OCI-LY3 (cell line): ENCODE measurements at regions not wholly inside any gene's neighbourhood (a gene's known extent, or its start where the extent isn't known, plus 50 kb on each side); places are given as distances from the start of the nearest gene placed in this dataset.

ENCODE experiments used
- H2AFZ ChIP-seq: fragments of 200-600, 300-600 bp; shearing (Covaris generic); 2 replicates; pipeline ENCODE4 v1.6.0; 2014; ENCODE audit warnings: antibody characterized with exemption, low read depth, low read length
- H3K27ac ChIP-seq: fragments of 200-600, 300-600 bp; sonication (generic); 2 replicates; pipeline ENCODE4 v1.5.1; 2014; ENCODE audit warnings: mild to moderate bottlenecking, low read length, moderate library complexity, mixed read lengths
- H3K27me3 ChIP-seq: fragments of 200-600, 300-600 bp; sonication (generic); 2 replicates; pipeline ENCODE4 v1.6.1; 2014; ENCODE audit warnings: low read depth, low read length, mixed read lengths
- H3K36me3 ChIP-seq: fragments of 200-600, 300-600 bp; sonication (generic); replicated peaks from 2 replicates; pipeline ENCODE3; 2014; ENCODE audit warnings: low read depth, low read length, mixed read lengths
- H3K4me1 ChIP-seq: fragments of 300-600, 200-600 bp; sonication (generic); 2 replicates; pipeline ENCODE4 v1.6.1; 2014; ENCODE audit warnings: low read length, mixed read lengths
- H3K4me2 ChIP-seq: fragments of 200-600, 300-600 bp; sonication (generic); 2 replicates; pipeline ENCODE4 v1.6.1; 2014; ENCODE audit warnings: low read length, mixed read lengths
- H3K4me3 ChIP-seq: fragments of 300-600, 200-600 bp; sonication (generic); 2 replicates; pipeline ENCODE4 v1.5.1; 2014; ENCODE audit warnings: antibody characterized with exemption, mild to moderate bottlenecking, low read length, moderate library complexity
- H3K79me2 ChIP-seq: fragments of 300-600, 200-600 bp; shearing (Covaris generic); 2 replicates; pipeline ENCODE4 v1.6.1; 2014; ENCODE audit warnings: mild to moderate bottlenecking, low read length, mixed read lengths
- H3K9ac ChIP-seq: fragments of 300-600, 200-600 bp; shearing (Covaris generic); 2 replicates; pipeline ENCODE4 v1.6.0; 2014; ENCODE audit warnings: mild to moderate bottlenecking, low read length, moderate library complexity
- H3K9me3 ChIP-seq: fragments of 200-600, 300-600 bp; shearing (Covaris generic); 2 replicates; pipeline ENCODE4 v1.6.1; 2014; ENCODE audit warnings: low read length, mixed read lengths; ENCODE audit not compliant: insufficient read depth
- H4K20me1 ChIP-seq: fragments of 200-600, 300-600 bp; sonication (generic); 2 replicates; pipeline ENCODE4 v1.6.1; 2016; ENCODE audit warnings: low read length, mixed read lengths; ENCODE audit not compliant: insufficient read depth
- CTCF ChIP-seq: fragments of 200-600, 300-600 bp; sonication (generic); IDR thresholded peaks from 2 replicates; pipeline ENCODE4 v1.5.1; 2014; ENCODE audit warnings: antibody characterized with exemption, low read length, low read depth
- EZH2phosphoT487 ChIP-seq: fragments of 200-600 bp; shearing (Covaris generic); IDR thresholded peaks from 2 replicates; pipeline ENCODE4 v1.6.1; 2018; ENCODE audit warnings: antibody characterized with exemption, mixed run types, low read depth

- TF ChIP-seq EZH2phosphoT487 = no peak
- no peak for TF ChIP-seq CTCF
- Histone ChIP-seq H3K4me1 (0 out of 2 replicates have a peak, but pooled peaks cover 3% of the 10 kb centered on the region), H3K79me2 (no peaks in the 10 kb centered on the region), H3K27me3 (no peaks in the 10 kb centered on the region), H3K27ac (no peak overlapping the region), H3K36me3 (no peaks in the 10 kb centered on the region), H3K9ac (no peak overlapping the region), H2AFZ (no peak overlapping the region), H3K4me3 (no peak overlapping the region), H4K20me1 (no peaks in the 10 kb centered on the region), H3K4me2 (no peak overlapping the region), H3K9me3 (no peaks in the 10 kb centered on the region)
Measured at GRCh38 chr21:18776936-18777335, 373.4 kb upstream of the TMPRSS15 start.

GRCh38 chr21:18782721-18783120, 379.1 kb upstream of the TMPRSS15 start:
- H2AFZ ChIP-seq = no peak overlapping the region
- no peaks in the 10 kb centered on the region for H3K79me2 ChIP-seq
- H3K27me3 ChIP-seq = no peaks in the 10 kb centered on the region
- H3K9me3 ChIP-seq = no peaks in the 10 kb centered on the region
- H3K9ac ChIP-seq = no peak overlapping the region
- no peak overlapping the region for H3K4me3 ChIP-seq
- H3K36me3 ChIP-seq = no peaks in the 10 kb centered on the region
- no peak for TF ChIP-seq EZH2phosphoT487
- no peak for TF ChIP-seq CTCF
- no peaks in the 10 kb centered on the region for H3K4me1 ChIP-seq
- no peak overlapping the region for H3K4me2 ChIP-seq
- no peaks in the 10 kb centered on the region for H4K20me1 ChIP-seq
- no peak overlapping the region for H3K27ac ChIP-seq

- H3K9me3 ChIP-seq = no peaks in the 10 kb centered on the region
Measured at GRCh38 chr21:18801468-18801867, 397.9 kb upstream of the TMPRSS15 start.

GRCh38 chr21:18803624-18804023, 400.0 kb upstream of the TMPRSS15 start:
- Histone ChIP-seq H2AFZ (no peak overlapping the region), H3K79me2 (no peaks in the 10 kb centered on the region), H4K20me1 (no peaks in the 10 kb centered on the region), H3K4me2 (no peak overlapping the region), H3K27ac (no peak overlapping the region), H3K4me1 (no peaks in the 10 kb centered on the region), H3K9ac (no peak overlapping the region), H3K9me3 (no peaks in the 10 kb centered on the region), H3K4me3 (no peak overlapping the region), H3K27me3 (no peaks in the 10 kb centered on the region), H3K36me3 (no peaks in the 10 kb centered on the region)
- TF ChIP-seq CTCF (no peak), EZH2phosphoT487 (no peak)

More at GRCh38 chr21:18801468-18801867, 397.9 kb upstream of the TMPRSS15 start:
- TF ChIP-seq EZH2phosphoT487 (no peak), CTCF (peak; percentile 40)
- Histone ChIP-seq H3K4me1 (no peaks in the 10 kb centered on the region), H3K9ac (no peak overlapping the region), H4K20me1 (no peaks in the 10 kb centered on the region), H2AFZ (no peak overlapping the region), H3K4me3 (no peak overlapping the region), H3K4me2 (no peak overlapping the region), H3K27me3 (no peaks in the 10 kb centered on the region), H3K36me3 (no peaks in the 10 kb centered on the region), H3K79me2 (no peaks in the 10 kb centered on the region), H3K27ac (no peak overlapping the region)
